GM23248 (cell line): ENCODE measurements at regions not wholly inside any gene's neighbourhood (a gene's known extent, or its start where the extent isn't known, plus 50 kb on each side); places are given as distances from the start of the nearest gene placed in this dataset.

ENCODE experiments used
- EZH2 ChIP-seq: fragments of 200-600 bp; sonication (generic); IDR thresholded peaks from 2 replicates; pipeline ENCODE4 v1.6.1; 2018; ENCODE audit warnings: antibody characterized with exemption, mild to moderate bottlenecking; ENCODE audit not compliant: insufficient read depth, poor library complexity, severe bottlenecking
- EZH2phosphoT487 ChIP-seq: fragments of 200-600 bp; sonication (generic); IDR thresholded peaks from 2 replicates; pipeline ENCODE4 v1.6.1; 2018; ENCODE audit warnings: antibody characterized with exemption, moderate library complexity, mild to moderate bottlenecking, low read depth; ENCODE audit not compliant: insufficient read depth

DNA sequence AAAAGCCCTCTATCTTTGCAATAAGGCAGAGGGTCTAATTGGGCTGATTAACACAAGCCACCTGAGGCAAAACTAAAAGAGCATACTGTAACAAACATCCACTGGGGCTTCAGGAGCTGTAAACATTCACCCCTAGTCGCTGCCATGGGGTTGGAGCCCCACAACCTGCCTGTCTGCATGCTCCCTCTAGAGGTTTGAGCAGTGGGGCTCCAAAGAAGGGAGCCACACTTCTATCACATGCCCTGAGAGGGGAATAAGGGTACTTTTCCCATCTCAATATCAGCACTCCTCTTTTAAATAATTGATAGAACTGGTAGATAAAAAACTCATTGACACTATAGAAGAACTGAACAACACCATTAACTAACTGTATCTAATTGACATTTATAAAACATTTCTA, 130.1 kb upstream of the COX10 start:
- TF ChIP-seq EZH2 (no peak), EZH2phosphoT487 (no peak)
